Esophagus squamous epithelium (tissue), 4 donors: ENCODE measurements at regions not wholly inside any gene's neighbourhood (a gene's known extent, or its start where the extent isn't known, plus 50 kb on each side); places are given as distances from the start of the nearest gene placed in this dataset.

ENCODE experiments used
- POLR2A ChIP-seq, 4 donors: fragments of 450-650 bp; IDR thresholded peaks; one replicate each; pipeline ENCODE4 v1.6.1; 2017; ENCODE audit warnings: antibody characterized with exemption in 4 of 4, mild to moderate bottlenecking in 4 of 4, moderate library complexity in 3 of 4
- TF ChIP-seq, protein P1 (sequence below), 6 experiments: fragments of 450-650 bp in 4 of 6; fragments of 200-600 bp in 2 of 6; sonication (generic) in 2 of 6; IDR thresholded peaks; one replicate each; pipeline ENCODE4 v1.5.1; 2016 to 2019; ENCODE audit warnings: antibody characterized with exemption in 6 of 6, mild to moderate bottlenecking in 4 of 6, moderate library complexity in 4 of 6

DNA sequence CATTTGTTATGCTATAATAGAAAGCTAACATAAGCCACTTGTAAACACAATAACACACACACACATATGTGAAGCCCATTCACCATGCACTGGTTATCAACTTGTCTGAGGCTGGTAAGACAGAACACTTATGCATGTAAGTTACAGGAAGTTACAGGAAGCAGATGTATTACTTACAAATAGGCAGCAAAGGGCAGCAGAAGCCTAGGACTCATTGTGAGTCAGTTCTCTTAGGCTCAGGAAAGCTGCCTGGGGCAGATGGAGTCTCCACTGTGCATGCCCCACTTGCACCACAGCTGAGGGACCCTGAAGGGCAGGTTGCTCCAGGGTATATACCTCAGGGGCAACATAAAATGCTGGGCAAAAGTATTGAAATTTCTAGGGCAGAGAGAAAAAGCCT, 748.8 kb upstream of the CCDC54 start:
- TF ChIP-seq POLR2A (IDR thresholded peaks at IDR 0.05), result no peak
- TF ChIP-seq, protein P1, sequence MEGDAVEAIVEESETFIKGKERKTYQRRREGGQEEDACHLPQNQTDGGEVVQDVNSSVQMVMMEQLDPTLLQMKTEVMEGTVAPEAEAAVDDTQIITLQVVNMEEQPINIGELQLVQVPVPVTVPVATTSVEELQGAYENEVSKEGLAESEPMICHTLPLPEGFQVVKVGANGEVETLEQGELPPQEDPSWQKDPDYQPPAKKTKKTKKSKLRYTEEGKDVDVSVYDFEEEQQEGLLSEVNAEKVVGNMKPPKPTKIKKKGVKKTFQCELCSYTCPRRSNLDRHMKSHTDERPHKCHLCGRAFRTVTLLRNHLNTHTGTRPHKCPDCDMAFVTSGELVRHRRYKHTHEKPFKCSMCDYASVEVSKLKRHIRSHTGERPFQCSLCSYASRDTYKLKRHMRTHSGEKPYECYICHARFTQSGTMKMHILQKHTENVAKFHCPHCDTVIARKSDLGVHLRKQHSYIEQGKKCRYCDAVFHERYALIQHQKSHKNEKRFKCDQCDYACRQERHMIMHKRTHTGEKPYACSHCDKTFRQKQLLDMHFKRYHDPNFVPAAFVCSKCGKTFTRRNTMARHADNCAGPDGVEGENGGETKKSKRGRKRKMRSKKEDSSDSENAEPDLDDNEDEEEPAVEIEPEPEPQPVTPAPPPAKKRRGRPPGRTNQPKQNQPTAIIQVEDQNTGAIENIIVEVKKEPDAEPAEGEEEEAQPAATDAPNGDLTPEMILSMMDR (IDR thresholded peaks at IDR 0.05), result no peak
